Ishikawa (cell line): ENCODE measurements at regions not wholly inside any gene's neighbourhood (a gene's known extent, or its start where the extent isn't known, plus 50 kb on each side); places are given as distances from the start of the nearest gene placed in this dataset.

Experiments
- CEBPB ChIP-seq: IDR thresholded peaks from 2 replicates; pipeline ENCODE4 v1.6.1; 2012
- CREB1 ChIP-seq: IDR thresholded peaks from 2 replicates; pipeline ENCODE4 v1.6.1; 2012; ENCODE audit warnings: low read depth
- EGR1 ChIP-seq: IDR thresholded peaks from 2 replicates; pipeline ENCODE4 v1.6.1; 2012
- EP300 ChIP-seq: IDR thresholded peaks from 2 replicates; pipeline ENCODE4 v1.6.1; 2012; ENCODE audit warnings: borderline replicate concordance
- FOXM1 ChIP-seq: IDR thresholded peaks from 2 replicates; pipeline ENCODE4 v1.6.1; 2012; ENCODE audit warnings: low read depth, borderline replicate concordance
- MAX ChIP-seq: IDR thresholded peaks from 2 replicates; pipeline ENCODE4 v1.6.1; 2012
- NFIC ChIP-seq: IDR thresholded peaks from 2 replicates; pipeline ENCODE4 v1.6.1; 2012
- RAD21 ChIP-seq: IDR thresholded peaks from 2 replicates; pipeline ENCODE4 v1.6.1; 2012; ENCODE audit warnings: low read depth
- REST ChIP-seq: IDR thresholded peaks from 2 replicates; pipeline ENCODE4 v1.6.1; 2012; ENCODE audit warnings: low read depth, mild to moderate bottlenecking
- TAF1 ChIP-seq: IDR thresholded peaks from 2 replicates; pipeline ENCODE4 v1.6.1; 2012; ENCODE audit warnings: low read depth, mild to moderate bottlenecking
- TCF12 ChIP-seq: IDR thresholded peaks from 2 replicates; pipeline ENCODE4 v1.6.1; 2012; ENCODE audit warnings: low read depth
- TEAD4 ChIP-seq: IDR thresholded peaks from 2 replicates; pipeline ENCODE4 v1.6.1; 2012
- USF1 ChIP-seq: IDR thresholded peaks from 2 replicates; pipeline ENCODE4 v1.6.1; 2012
- YY1 ChIP-seq: IDR thresholded peaks from 2 replicates; pipeline ENCODE4 v1.6.1; 2012; ENCODE audit warnings: low read depth
- ZBTB7A ChIP-seq: IDR thresholded peaks from 2 replicates; pipeline ENCODE4 v1.6.1; 2012; ENCODE audit warnings: low read depth

GRCh38 chr18:78697446-78697845 is 282.2 kb upstream of the SALL3 start:
- TF ChIP-seq RAD21 (no peak), TCF12 (no peak), NFIC (no peak), EP300 (no peak), YY1 (no peak), FOXM1 (no peak), TAF1 (no peak), CREB1 (no peak), CEBPB (no peak), USF1 (no peak), MAX (no peak), TEAD4 (no peak), REST (no peak), EGR1 (no peak), ZBTB7A (no peak)

- no peak for TF ChIP-seq MAX
- no peak for TF ChIP-seq TEAD4
- no peak for TF ChIP-seq CREB1
- TF ChIP-seq USF1 = no peak
- TF ChIP-seq REST = no peak
- no peak for TF ChIP-seq TCF12
- no peak for TF ChIP-seq EGR1
- TF ChIP-seq ZBTB7A = no peak
- no peak for TF ChIP-seq YY1
- TF ChIP-seq NFIC = no peak
Observed at GRCh38 chr18:78698914-78699313, 280.7 kb upstream of the SALL3 start.

GRCh38 chr18:78699499-78699898 is 280.1 kb upstream of the SALL3 start:
- TF ChIP-seq REST = no peak
- no peak for TF ChIP-seq TCF12
- no peak for TF ChIP-seq YY1
- no peak for TF ChIP-seq MAX
- TF ChIP-seq EGR1 = no peak
- no peak for TF ChIP-seq CEBPB
- TF ChIP-seq USF1 = no peak

GRCh38 chr18:78701771-78702396 is 277.7 kb upstream of the SALL3 start:
- TF ChIP-seq REST = no peak
